IMR-90 (cell line): ENCODE measurements at regions not wholly inside any gene's neighbourhood (a gene's known extent, or its start where the extent isn't known, plus 50 kb on each side); places are given as distances from the start of the nearest gene placed in this dataset.
A peak's percentile ranks its signal among the peaks of the same experiment; 100 is the strongest.

Experiments
- ATAC-seq: fragments of 200-7000 bp; cut with Tn5 transposase; 2 replicates; pipeline ENCODE4 v1.9.1; 2020; ENCODE audit warnings: low read depth, mild to moderate bottlenecking, moderate library complexity
- BruUV-seq: library from RNA; stranded (reverse); fragments of 400-500 nt; replicated peaks from 2 replicates; lab custom pipeline; 2021; lab: Mats Ljungman, UMichigan
- CTCF ChIA-PET: fragments of 300-600 bp; formaldehyde crosslinking; extraction: SDS; loops from one replicate; lab custom pipeline; 2021; ENCODE audit warnings: antibody characterized with exemption; lab: Yijun Ruan, JAX
- POLR2A ChIA-PET: fragments of 300-600 bp; sonication (Branson Sonifier 250); formaldehyde crosslinking; loops from one replicate; lab custom pipeline; 2022; ENCODE audit warnings: antibody characterized with exemption; ENCODE audit not compliant: unreplicated experiment; lab: Charles Lee
- DNase-seq: peaks from one replicate; pipeline ENCODE4 v3.0.0; 2013
- H2AFZ ChIP-seq: replicated peaks from 2 replicates; pipeline ENCODE3; 2013; ENCODE audit warnings: low read length, mild to moderate bottlenecking; ENCODE audit not compliant: poor library complexity
- H2AK5ac ChIP-seq: 2 replicates; pipeline ENCODE4 v1.6.1; 2013; ENCODE audit warnings: low read depth, low read length, inconsistent platforms
- H2AK9ac ChIP-seq: replicated peaks from 2 replicates; pipeline ENCODE3; 2013; ENCODE audit warnings: mild to moderate bottlenecking, low read depth, low read length, moderate library complexity; ENCODE audit not compliant: poor library complexity
- H2BK120ac ChIP-seq: 2 replicates; pipeline ENCODE4 v1.6.1; 2013; ENCODE audit warnings: low read depth, low read length, inconsistent platforms
- H2BK15ac ChIP-seq: 3 replicates; pipeline ENCODE4 v1.6.1; 2013; ENCODE audit warnings: low read depth, low read length, inconsistent platforms
- H2BK20ac ChIP-seq: 2 replicates; pipeline ENCODE4 v1.6.1; 2013; ENCODE audit warnings: low read depth, mild to moderate bottlenecking, inconsistent platforms, low read length, moderate library complexity
- H2BK5ac ChIP-seq: 2 replicates; pipeline ENCODE4 v1.6.1; 2013; ENCODE audit warnings: mild to moderate bottlenecking, low read depth, low read length, inconsistent platforms; ENCODE audit not compliant: poor library complexity, severe bottlenecking
- H3K14ac ChIP-seq: replicated peaks from 2 replicates; pipeline ENCODE4 v1.6.1; 2013; ENCODE audit warnings: low read depth, low read length, inconsistent platforms
- H3K18ac ChIP-seq: 2 replicates; pipeline ENCODE4 v1.6.1; 2013; ENCODE audit warnings: low read depth, low read length, control low read depth
- H3K23ac ChIP-seq: 2 replicates; pipeline ENCODE4 v1.6.1; 2013; ENCODE audit warnings: low read depth, low read length, inconsistent platforms
- H3K27ac ChIP-seq: 2 replicates; pipeline ENCODE4 v1.5.1; 2013; ENCODE audit warnings: mild to moderate bottlenecking, control low read depth, low read length; ENCODE audit not compliant: insufficient read depth
- H3K27me3 ChIP-seq: 2 replicates; pipeline ENCODE4 v1.6.1; 2013; ENCODE audit warnings: low read length; ENCODE audit not compliant: control insufficient read depth, insufficient read depth
- H3K36me3 ChIP-seq: 2 replicates; pipeline ENCODE4 v1.6.1; 2013; ENCODE audit warnings: low read length, mixed read lengths; ENCODE audit not compliant: control insufficient read depth, insufficient read depth
- H3K4ac ChIP-seq: 2 replicates; pipeline ENCODE4 v1.6.1; 2013; ENCODE audit warnings: low read depth, low read length, inconsistent platforms
- H3K4me1 ChIP-seq: 2 replicates; pipeline ENCODE4 v1.6.1; 2013; ENCODE audit warnings: low read length, mixed read lengths; ENCODE audit not compliant: control insufficient read depth, insufficient read depth
- H3K4me2 ChIP-seq: 2 replicates; pipeline ENCODE4 v1.6.1; 2013; ENCODE audit warnings: low read depth, mild to moderate bottlenecking, control low read depth, low read length, moderate library complexity
- H3K4me3 ChIP-seq: 2 replicates; pipeline ENCODE4 v1.5.1; 2013; ENCODE audit warnings: low read depth, mild to moderate bottlenecking, control low read depth, low read length, moderate library complexity; ENCODE audit not compliant: insufficient read depth
- H3K56ac ChIP-seq: 2 replicates; pipeline ENCODE4 v1.6.1; 2013; ENCODE audit warnings: low read length, inconsistent platforms; ENCODE audit not compliant: insufficient read depth; ENCODE audit errors: extremely low read depth
- H3K79me1 ChIP-seq, 2 experiments: 2 replicates each; pipeline ENCODE4 v1.6.1; 2013; ENCODE audit warnings: low read length in 2 of 2, inconsistent platforms in 1 of 2, low read depth in 1 of 2
- H3K9ac ChIP-seq: 2 replicates; pipeline ENCODE4 v1.6.1; 2013; ENCODE audit warnings: low read depth, low read length, control low read depth
- H3K9me1 ChIP-seq: 2 replicates; pipeline ENCODE4 v1.6.1; 2013; ENCODE audit warnings: low read length, inconsistent platforms; ENCODE audit not compliant: insufficient read depth
- H3K9me3 ChIP-seq: 2 replicates; pipeline ENCODE4 v1.6.1; 2013; ENCODE audit warnings: low read length; ENCODE audit not compliant: control insufficient read depth, insufficient read depth
- H4K20me1 ChIP-seq: 2 replicates; pipeline ENCODE4 v1.6.1; 2013; ENCODE audit warnings: low read length, inconsistent platforms; ENCODE audit not compliant: insufficient read depth
- H4K5ac ChIP-seq: 2 replicates; pipeline ENCODE4 v1.6.1; 2013; ENCODE audit warnings: mild to moderate bottlenecking, low read depth, low read length, control low read depth
- H4K8ac ChIP-seq, 2 experiments: 2 replicates each; pipeline ENCODE4 v1.6.1; 2013; ENCODE audit warnings: low read depth in 2 of 2, low read length in 2 of 2, control low read depth in 1 of 2, inconsistent platforms in 1 of 2
- H4K91ac ChIP-seq: 2 replicates; pipeline ENCODE4 v1.6.1; 2013; ENCODE audit warnings: low read depth, low read length, inconsistent platforms; ENCODE audit not compliant: insufficient read depth
- CEBPB ChIP-seq: IDR thresholded peaks from 2 replicates; pipeline ENCODE4 v1.6.1; 2012; ENCODE audit warnings: low read depth, low read length, improper control_type of control experiment
- MAFK ChIP-seq: IDR thresholded peaks from 2 replicates; pipeline ENCODE4 v1.6.1; 2012; ENCODE audit warnings: low read depth, low read length, improper control_type of control experiment
- dilution Hi-C: fragments of 300-500 bp; cut with HindIII; formaldehyde crosslinking; loops from one replicate; pipeline ENCODE4 v1.14.3; 2018; ENCODE audit warnings: low sequenced_read_pairs; ENCODE audit not compliant: unreplicated experiment
- in situ Hi-C: fragments of 300-500 bp; cut with MboI; formaldehyde crosslinking; loops from 3 replicates; pipeline ENCODE4 v1.14.3; 2019; ENCODE audit warnings: low sequenced_read_pairs, inconsistent platforms, mixed read lengths
- intact Hi-C: fragments of 100-400 bp; cut with micrococcal nuclease; formaldehyde crosslinking; loops from 2 replicates; pipeline ENCODE4 v1.10.0; 2022

- Histone ChIP-seq H2BK5ac (no peak overlapping the region), H3K56ac (no peak overlapping the region), H3K36me3 (no peaks in the 10 kb centered on the region), H2AK9ac (no peak overlapping the region), H3K4me2 (0 out of 2 replicates have a peak overlapping the region, but pooled peaks have one; percentile 22), H4K91ac (no peak overlapping the region), H3K4me1 (peaks cover 4% of the 10 kb centered on the region; the same call in 1 of the 2 replicates), H3K27me3 (peaks cover 5% of the 10 kb centered on the region; the same call in 1 of the 2 replicates), H3K27ac (no peak overlapping the region), H4K20me1 (no peaks in the 10 kb centered on the region; the same call in 1 of the 2 replicates), H2BK120ac (no peak overlapping the region), H4K8ac (no peak overlapping the region), H3K9me1 (no peaks in the 10 kb centered on the region), H4K5ac (no peak overlapping the region), H3K9ac (no peak overlapping the region), H2BK20ac (no peak overlapping the region), H3K4ac (no peak overlapping the region), H2BK15ac (no peak overlapping the region), H3K79me1 (no peaks in the 10 kb centered on the region), H3K9me3 (no peaks in the 10 kb centered on the region), H2AFZ (no peak overlapping the region), H2AK5ac (no peak overlapping the region), H3K4me3 (no peak overlapping the region), H3K23ac (no peak overlapping the region), H3K14ac (no peak overlapping the region), H3K18ac (no peak overlapping the region)
- DNase-seq (no peak), ATAC-seq (no peak)
- dilution Hi-C loops (no loop called here), intact Hi-C loops (loop anchor here (5.0 to 10.0 kb wide), 4 partner anchors 203 to 1180 kb away; no protein-coding TSS in a partner anchor), in situ Hi-C loops (loop anchor here (5.0 to 10.0 kb wide), 2 partner anchors 142 to 360 kb away; partner anchors contain the start of genes LEPR and LEPROT)
- ChIA-PET POLR2A (no interaction called here), CTCF (interaction anchor here (0.5 kb wide), 1 partner anchor 285 kb away, joined by 3 read pairs; no protein-coding TSS in a partner anchor)
- no TSS peak for BruUV-seq
- TF ChIP-seq CEBPB (no peak), MAFK (no peak)
Measured at GRCh38 chr1:65064981-65065380, 83.0 kb upstream of the AK4 start.
